ENCODE measurements at regions not wholly inside any gene's neighbourhood (a gene's known extent, or its start where the extent isn't known, plus 50 kb on each side); places are given as distances from the start of the nearest gene placed in this dataset.

DNA sequence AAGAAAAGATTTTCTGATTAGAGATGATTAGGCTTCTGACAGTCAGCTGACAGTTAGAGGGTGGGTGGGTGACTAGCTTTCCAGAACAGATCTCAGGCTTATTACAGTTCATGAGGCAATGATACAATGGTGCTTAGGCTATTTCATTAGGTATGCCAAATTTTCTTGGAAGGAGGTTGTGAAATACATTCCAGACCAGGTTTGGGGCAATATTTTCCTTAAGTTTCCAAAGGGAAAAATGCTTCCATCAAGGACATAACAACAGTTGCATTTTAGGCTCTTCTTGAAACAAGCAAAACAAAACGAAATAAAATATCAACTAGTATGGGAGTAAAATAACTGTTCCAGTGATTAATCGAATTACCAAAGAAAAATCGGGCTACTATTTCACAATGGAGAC is 59.3 kb upstream of the CNTN1 start:
- ChIA-PET CTCF (no interaction called here), POLR2A (no interaction called here)
- H3K4me1 ChIP-seq (ENCODE audit: control insufficient read depth in 1 of 2, insufficient read depth in 2 of 2, low read depth in 1 of 2, low read length in 1 of 2) = peaks cover 0 to 4% of the 10 kb centered on the region in 2 experiments; a peak in 1 of 4 replicates
- H3K27me3 ChIP-seq (ENCODE audit: insufficient read depth) = no peaks in the 10 kb centered on the region
- H3F3A ChIP-seq (replicated peaks; ENCODE audit: insufficient read depth) = no peaks in the 10 kb centered on the region
- no peaks in the 10 kb centered on the region for H3K9me2 ChIP-seq
- H3K9me3 ChIP-seq = no peaks in the 10 kb centered on the region
- H2AFZ ChIP-seq (ENCODE audit: low read depth) = no peak overlapping the region
- WGBS (ENCODE audit: low lambda C conversion rate) = 29% methylated on average over 3 of the region's 3 CpGs
- H3K4me3 ChIP-seq (ENCODE audit: low read depth in 2 of 2, low read length in 1 of 2) = no peak overlapping the region
- TF ChIP-seq SIN3A (IDR thresholded peaks at IDR 0.05; ENCODE audit: borderline replicate concordance, low read depth, low read length) (no peak), POLR2AphosphoS5 (IDR thresholded peaks at IDR 0.05; ENCODE audit: low read depth, low read length) (no peak), FOXJ3 (CRISPR knock-in tag; IDR thresholded peaks at IDR 0.05) (no peak), NRF1 (IDR thresholded peaks at IDR 0.05; ENCODE audit: low read depth, low read length) (no peak), ELF1 (IDR thresholded peaks at IDR 0.05) (no peak), MEF2A (IDR thresholded peaks at IDR 0.05; ENCODE audit: borderline replicate concordance, low read depth) (no peak), SMC3 (IDR thresholded peaks at IDR 0.05; ENCODE audit: low read depth, low read length) (no peak), TCF12 (IDR thresholded peaks at IDR 0.05) (no peak)
- TF ChIP-seq, protein P1, sequence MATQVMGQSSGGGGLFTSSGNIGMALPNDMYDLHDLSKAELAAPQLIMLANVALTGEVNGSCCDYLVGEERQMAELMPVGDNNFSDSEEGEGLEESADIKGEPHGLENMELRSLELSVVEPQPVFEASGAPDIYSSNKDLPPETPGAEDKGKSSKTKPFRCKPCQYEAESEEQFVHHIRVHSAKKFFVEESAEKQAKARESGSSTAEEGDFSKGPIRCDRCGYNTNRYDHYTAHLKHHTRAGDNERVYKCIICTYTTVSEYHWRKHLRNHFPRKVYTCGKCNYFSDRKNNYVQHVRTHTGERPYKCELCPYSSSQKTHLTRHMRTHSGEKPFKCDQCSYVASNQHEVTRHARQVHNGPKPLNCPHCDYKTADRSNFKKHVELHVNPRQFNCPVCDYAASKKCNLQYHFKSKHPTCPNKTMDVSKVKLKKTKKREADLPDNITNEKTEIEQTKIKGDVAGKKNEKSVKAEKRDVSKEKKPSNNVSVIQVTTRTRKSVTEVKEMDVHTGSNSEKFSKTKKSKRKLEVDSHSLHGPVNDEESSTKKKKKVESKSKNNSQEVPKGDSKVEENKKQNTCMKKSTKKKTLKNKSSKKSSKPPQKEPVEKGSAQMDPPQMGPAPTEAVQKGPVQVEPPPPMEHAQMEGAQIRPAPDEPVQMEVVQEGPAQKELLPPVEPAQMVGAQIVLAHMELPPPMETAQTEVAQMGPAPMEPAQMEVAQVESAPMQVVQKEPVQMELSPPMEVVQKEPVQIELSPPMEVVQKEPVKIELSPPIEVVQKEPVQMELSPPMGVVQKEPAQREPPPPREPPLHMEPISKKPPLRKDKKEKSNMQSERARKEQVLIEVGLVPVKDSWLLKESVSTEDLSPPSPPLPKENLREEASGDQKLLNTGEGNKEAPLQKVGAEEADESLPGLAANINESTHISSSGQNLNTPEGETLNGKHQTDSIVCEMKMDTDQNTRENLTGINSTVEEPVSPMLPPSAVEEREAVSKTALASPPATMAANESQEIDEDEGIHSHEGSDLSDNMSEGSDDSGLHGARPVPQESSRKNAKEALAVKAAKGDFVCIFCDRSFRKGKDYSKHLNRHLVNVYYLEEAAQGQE (IDR thresholded peaks at IDR 0.05; ENCODE audit: low read depth, low read length) = no peak
- TF ChIP-seq, protein P2, sequence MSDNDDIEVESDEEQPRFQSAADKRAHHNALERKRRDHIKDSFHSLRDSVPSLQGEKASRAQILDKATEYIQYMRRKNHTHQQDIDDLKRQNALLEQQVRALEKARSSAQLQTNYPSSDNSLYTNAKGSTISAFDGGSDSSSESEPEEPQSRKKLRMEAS (IDR thresholded peaks at IDR 0.05; ENCODE audit: low read depth) = no peak
- TF ChIP-seq, protein P3, sequence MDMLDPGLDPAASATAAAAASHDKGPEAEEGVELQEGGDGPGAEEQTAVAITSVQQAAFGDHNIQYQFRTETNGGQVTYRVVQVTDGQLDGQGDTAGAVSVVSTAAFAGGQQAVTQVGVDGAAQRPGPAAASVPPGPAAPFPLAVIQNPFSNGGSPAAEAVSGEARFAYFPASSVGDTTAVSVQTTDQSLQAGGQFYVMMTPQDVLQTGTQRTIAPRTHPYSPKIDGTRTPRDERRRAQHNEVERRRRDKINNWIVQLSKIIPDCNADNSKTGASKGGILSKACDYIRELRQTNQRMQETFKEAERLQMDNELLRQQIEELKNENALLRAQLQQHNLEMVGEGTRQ (IDR thresholded peaks at IDR 0.05; ENCODE audit: borderline replicate concordance, low read depth, low read length) = no peak
- TF ChIP-seq, protein P4, sequence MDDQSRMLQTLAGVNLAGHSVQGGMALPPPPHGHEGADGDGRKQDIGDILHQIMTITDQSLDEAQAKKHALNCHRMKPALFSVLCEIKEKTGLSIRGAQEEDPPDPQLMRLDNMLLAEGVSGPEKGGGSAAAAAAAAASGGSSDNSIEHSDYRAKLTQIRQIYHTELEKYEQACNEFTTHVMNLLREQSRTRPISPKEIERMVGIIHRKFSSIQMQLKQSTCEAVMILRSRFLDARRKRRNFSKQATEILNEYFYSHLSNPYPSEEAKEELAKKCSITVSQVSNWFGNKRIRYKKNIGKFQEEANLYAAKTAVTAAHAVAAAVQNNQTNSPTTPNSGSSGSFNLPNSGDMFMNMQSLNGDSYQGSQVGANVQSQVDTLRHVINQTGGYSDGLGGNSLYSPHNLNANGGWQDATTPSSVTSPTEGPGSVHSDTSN (IDR thresholded peaks at IDR 0.05) = no peak
- TF ChIP-seq, protein P5, sequence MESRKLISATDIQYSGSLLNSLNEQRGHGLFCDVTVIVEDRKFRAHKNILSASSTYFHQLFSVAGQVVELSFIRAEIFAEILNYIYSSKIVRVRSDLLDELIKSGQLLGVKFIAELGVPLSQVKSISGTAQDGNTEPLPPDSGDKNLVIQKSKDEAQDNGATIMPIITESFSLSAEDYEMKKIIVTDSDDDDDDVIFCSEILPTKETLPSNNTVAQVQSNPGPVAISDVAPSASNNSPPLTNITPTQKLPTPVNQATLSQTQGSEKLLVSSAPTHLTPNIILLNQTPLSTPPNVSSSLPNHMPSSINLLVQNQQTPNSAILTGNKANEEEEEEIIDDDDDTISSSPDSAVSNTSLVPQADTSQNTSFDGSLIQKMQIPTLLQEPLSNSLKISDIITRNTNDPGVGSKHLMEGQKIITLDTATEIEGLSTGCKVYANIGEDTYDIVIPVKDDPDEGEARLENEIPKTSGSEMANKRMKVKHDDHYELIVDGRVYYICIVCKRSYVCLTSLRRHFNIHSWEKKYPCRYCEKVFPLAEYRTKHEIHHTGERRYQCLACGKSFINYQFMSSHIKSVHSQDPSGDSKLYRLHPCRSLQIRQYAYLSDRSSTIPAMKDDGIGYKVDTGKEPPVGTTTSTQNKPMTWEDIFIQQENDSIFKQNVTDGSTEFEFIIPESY (IDR thresholded peaks at IDR 0.05; ENCODE audit: borderline replicate concordance, low read depth) = no peak
- no peak overlapping the region for H3K9ac ChIP-seq
- H4K20me1 ChIP-seq (ENCODE audit: insufficient read depth) = no peaks in the 10 kb centered on the region
- no peak overlapping the region for H3K4me2 ChIP-seq
- no peaks in the 10 kb centered on the region for H3K79me2 ChIP-seq (ENCODE audit: insufficient read depth)
- H3K27ac ChIP-seq (ENCODE audit: low read depth in 2 of 2, low read length in 1 of 2) = no peak overlapping the region
- H3K36me3 ChIP-seq (replicated peaks in 1 of 2; ENCODE audit: control insufficient read depth in 1 of 2, insufficient read depth in 2 of 2, low read length in 1 of 2) = no peaks in the 10 kb centered on the region
- DNase-seq = no peak
